Endothelial cell of umbilical vein (primary cell): ENCODE measurements at regions not wholly inside any gene's neighbourhood (a gene's known extent, or its start where the extent isn't known, plus 50 kb on each side); places are given as distances from the start of the nearest gene placed in this dataset.

Source experiments
- BruUV-seq: library from RNA; stranded (reverse); fragments of 400-500 nt; replicated peaks from 2 replicates; lab custom pipeline; 2021; lab: Mats Ljungman, UMichigan
- CTCF ChIA-PET: fragments of 300-600, 350-600 bp; sonication (Branson Sonifier 250); formaldehyde crosslinking; loops from one replicate; lab custom pipeline; 2021; ENCODE audit warnings: antibody characterized with exemption, inconsistent platforms; lab: Charles Lee
- POLR2A ChIA-PET: fragments of 300-600, 350-600 bp; sonication (Branson Sonifier 250); formaldehyde crosslinking; loops from one replicate; lab custom pipeline; 2021; ENCODE audit warnings: antibody characterized with exemption, inconsistent platforms; lab: Charles Lee
- DNase-seq: peaks from one replicate; pipeline ENCODE4 v3.0.0-alpha.2; 2011; ENCODE audit warnings: low read depth, low spot score
- FAIRE-seq: peaks from 2 replicates; lab custom pipeline; 2011; peaks lifted over from hg19 to GRCh38; lab: Jason Lieb, UNC
- H2AFZ ChIP-seq: 2 replicates; pipeline ENCODE4 v1.6.0; 2012; ENCODE audit warnings: low read depth, low read length, control low read depth, inconsistent platforms
- H3K27ac ChIP-seq: 2 replicates; pipeline ENCODE4 v1.5.1; 2011; ENCODE audit warnings: low read depth, mild to moderate bottlenecking, control low read depth, low read length, moderate library complexity; ENCODE audit not compliant: insufficient read depth
- H3K27me3 ChIP-seq, 2 experiments: 2 replicates each; pipeline versions ENCODE4 v1.6.0 to v1.6.1; 2011; ENCODE audit warnings: low read length in 2 of 2, mixed read lengths in 1 of 2; ENCODE audit not compliant: control insufficient read depth in 2 of 2, insufficient read depth in 2 of 2
- H3K36me3 ChIP-seq, 2 experiments: 2 replicates in 1 of 2; 3 replicates in 1 of 2; pipeline ENCODE4 v1.5.1; 2011; ENCODE audit warnings: low read length in 2 of 2, mild to moderate bottlenecking in 1 of 2, moderate library complexity in 1 of 2; ENCODE audit not compliant: control insufficient read depth in 2 of 2, insufficient read depth in 2 of 2; ENCODE audit errors: extremely low read depth in 1 of 2
- H3K4me1 ChIP-seq: 3 replicates; pipeline ENCODE4 v1.5.1; 2011; ENCODE audit warnings: mild to moderate bottlenecking, low read length; ENCODE audit not compliant: control insufficient read depth, insufficient read depth; ENCODE audit errors: extremely low read depth
- H3K4me2 ChIP-seq: 2 replicates; pipeline ENCODE4 v1.6.1; 2011; ENCODE audit warnings: low read length, control low read depth, mixed read lengths; ENCODE audit not compliant: insufficient read depth
- H3K4me3 ChIP-seq, 3 experiments: fragments of 200-600 bp in 1 of 3; sonication (generic), shearing (Covaris generic) in 1 of 3; replicated peaks in 1 of 3; 2 replicates each; pipeline ENCODE4 v1.5.1; 2011 to 2016; ENCODE audit warnings: control low read depth in 3 of 3, low read length in 3 of 3, mild to moderate bottlenecking in 2 of 3, inconsistent platforms in 1 of 3, low read depth in 1 of 3, moderate library complexity in 1 of 3; ENCODE audit not compliant: insufficient read depth in 1 of 3
- H3K79me2 ChIP-seq: 2 replicates; pipeline ENCODE4 v1.6.0; 2012; ENCODE audit warnings: low read length, inconsistent platforms; ENCODE audit not compliant: control insufficient read depth, insufficient read depth
- H3K9ac ChIP-seq: replicated peaks from 2 replicates; pipeline ENCODE3; 2011; ENCODE audit warnings: low read length, control low read depth; ENCODE audit not compliant: insufficient read depth; ENCODE audit errors: extremely low read depth
- H3K9me1 ChIP-seq: replicated peaks from 3 replicates; pipeline ENCODE4 v1.6.0; 2011; ENCODE audit warnings: mild to moderate bottlenecking, low read length; ENCODE audit not compliant: control insufficient read depth, insufficient read depth; ENCODE audit errors: extremely low read depth
- H3K9me3 ChIP-seq: replicated peaks from 2 replicates; pipeline ENCODE4 v1.5.1; 2012; ENCODE audit warnings: low read length, inconsistent platforms; ENCODE audit not compliant: control insufficient read depth, insufficient read depth
- H4K20me1 ChIP-seq: replicated peaks from 2 replicates; pipeline ENCODE3; 2011; ENCODE audit warnings: mild to moderate bottlenecking, low read length; ENCODE audit not compliant: control insufficient read depth, insufficient read depth; ENCODE audit errors: extremely low read depth
- EZH2 ChIP-seq: IDR thresholded peaks from 2 replicates; pipeline ENCODE4 v1.6.1; 2012; ENCODE audit warnings: borderline replicate concordance, low read depth, mild to moderate bottlenecking, moderate library complexity, low read length, inconsistent platforms; ENCODE audit not compliant: severe bottlenecking
- FOS ChIP-seq: IDR thresholded peaks from 2 replicates; pipeline ENCODE4 v1.6.1; 2011; ENCODE audit warnings: mild to moderate bottlenecking, low read length, moderate library complexity, borderline replicate concordance; ENCODE audit not compliant: insufficient read depth
- GATA2 ChIP-seq: IDR thresholded peaks from 2 replicates; pipeline ENCODE4 v1.7.0; 2011; ENCODE audit warnings: low read depth, mild to moderate bottlenecking, moderate library complexity, mixed read lengths, low read length; ENCODE audit not compliant: insufficient read length, insufficient read depth
- JUN ChIP-seq: IDR thresholded peaks from 2 replicates; pipeline ENCODE4 v1.6.1; 2011; ENCODE audit warnings: borderline replicate concordance, low read depth; ENCODE audit not compliant: insufficient read length, insufficient read depth
- MAX ChIP-seq: IDR thresholded peaks from 2 replicates; pipeline ENCODE4 v1.6.1; 2011; ENCODE audit not compliant: insufficient read depth, insufficient read length
- MYC ChIP-seq: IDR thresholded peaks from one replicate; pipeline ENCODE4 v1.6.1; 2011; ENCODE audit warnings: mild to moderate bottlenecking, low read depth, low read length
- POLR2A ChIP-seq: IDR thresholded peaks from 2 replicates; pipeline ENCODE4 v1.6.1; 2012; ENCODE audit warnings: low read depth, mild to moderate bottlenecking, control low read depth, low read length
- POLR2AphosphoS5 ChIP-seq: IDR thresholded peaks from 2 replicates; pipeline ENCODE4 v1.6.1; 2012; ENCODE audit warnings: low read depth, mild to moderate bottlenecking, control low read depth, low read length, moderate library complexity; ENCODE audit not compliant: insufficient read depth
- dilution Hi-C: fragments of 300-500 bp; cut with MboI; formaldehyde crosslinking; loops from one replicate; pipeline ENCODE4 v1.15.0; 2019; ENCODE audit warnings: low sequenced_read_pairs; ENCODE audit not compliant: extremely low pct_ligation_motif_present
- intact Hi-C: fragments of 100-400 bp; cut with micrococcal nuclease; formaldehyde crosslinking; loops from one replicate; pipeline ENCODE4 v1.10.0; 2022

DNA sequence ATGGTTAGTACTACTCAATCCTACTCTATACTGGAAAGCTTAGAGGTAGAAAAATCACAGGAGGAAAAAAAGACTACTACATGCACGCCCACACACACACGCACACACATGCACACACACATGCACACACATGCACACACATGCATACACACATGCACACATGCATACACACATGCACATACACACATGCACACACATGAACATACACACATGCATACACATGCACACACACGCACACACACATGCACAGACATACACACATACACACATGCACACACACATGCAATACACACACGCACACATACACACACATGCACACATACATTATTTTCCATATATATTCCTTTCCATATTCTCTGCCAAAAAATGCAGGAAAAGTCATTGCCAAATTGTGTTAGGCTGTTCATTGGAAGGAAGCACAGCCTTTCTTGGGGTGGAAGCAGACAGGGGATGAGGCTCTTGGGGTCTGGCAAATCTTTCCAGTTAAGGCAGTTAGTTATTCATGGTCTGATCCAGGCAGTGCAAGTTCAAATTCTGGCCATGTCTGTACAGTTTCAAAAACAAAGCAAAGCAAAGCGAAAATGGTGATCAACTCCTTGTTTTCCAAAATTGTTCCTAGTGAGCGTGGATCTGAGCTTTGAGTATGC lies 187.9 kb upstream of the EGFLAM start:
- TF ChIP-seq EZH2 (no peak), JUN (no peak), MYC (no peak), MAX (no peak), FOS (no peak), POLR2A (no peak), GATA2 (no peak), POLR2AphosphoS5 (no peak)
- CTCF ChIA-PET, result interaction anchor here (0.6 kb wide), 1 partner anchor 1341 kb away, joined by 3 read pairs; no protein-coding TSS in a partner anchor
- no peaks in the 10 kb centered on the region for H3K79me2 ChIP-seq
- POLR2A ChIA-PET, result interaction anchor here (0.6 kb wide), 1 partner anchor 188 kb away, joined by 3 read pairs; no protein-coding TSS in a partner anchor
- no peaks in the 10 kb centered on the region for H3K9me1 ChIP-seq
- intact Hi-C loops (no loop called here), dilution Hi-C loops (no loop called here)
- BruUV-seq, result no TSS peak
- H2AFZ ChIP-seq, result no peak overlapping the region
- no peak overlapping the region for H3K9ac ChIP-seq
- DNase-seq (no peak), FAIRE-seq (no peak)
- H3K4me1 ChIP-seq, result no peaks in the 10 kb centered on the region
- H3K27me3 ChIP-seq, result peaks cover 0 to 1% of the 10 kb centered on the region in 2 experiments
- H3K4me2 ChIP-seq, result no peak overlapping the region
- H4K20me1 ChIP-seq, result no peaks in the 10 kb centered on the region
- H3K27ac ChIP-seq, result no peak overlapping the region
- no peaks in the 10 kb centered on the region for H3K36me3 ChIP-seq
- no peaks in the 10 kb centered on the region for H3K9me3 ChIP-seq
- H3K4me3 ChIP-seq, result no peak overlapping the region

- Histone ChIP-seq H3K9me1 (no peaks in the 10 kb centered on the region), H3K36me3 (no peaks in the 10 kb centered on the region), H4K20me1 (no peaks in the 10 kb centered on the region), H3K79me2 (no peaks in the 10 kb centered on the region), H3K9ac (no peak overlapping the region), H3K4me1 (no peaks in the 10 kb centered on the region), H3K4me3 (no peak overlapping the region), H3K4me2 (no peak overlapping the region), H3K27me3 (peaks cover 0 to 1% of the 10 kb centered on the region in 2 experiments), H2AFZ (no peak overlapping the region), H3K27ac (no peak overlapping the region), H3K9me3 (no peaks in the 10 kb centered on the region)
- DNase-seq (no peak), FAIRE-seq (no peak)
- ChIA-PET CTCF (no interaction called here), POLR2A (no interaction called here)
- TF ChIP-seq FOS, result no peak
- no peak for TF ChIP-seq MAX
- TF ChIP-seq GATA2, result no peak
- no TSS peak for BruUV-seq
- intact Hi-C loops (no loop called here), dilution Hi-C loops (no loop called here)
Measured at GRCh38 chr5:38069360-38069759, 189.0 kb upstream of the EGFLAM start.
